ENCODE measurements at regions not wholly inside any gene's neighbourhood (a gene's known extent, or its start where the extent isn't known, plus 50 kb on each side); places are given as distances from the start of the nearest gene placed in this dataset.

GRCh38 chr6:18741741-18742140 is 354.6 kb downstream of the RNF144B start:
- intact Hi-C loops (cut with DNase I): no loop called here
- Histone ChIP-seq H3K4me1 (no peaks in the 10 kb centered on the region), H3K4me3 (no peak overlapping the region), H3K36me3 (no peaks in the 10 kb centered on the region), H3K9me3 (no peaks in the 10 kb centered on the region), H3K27ac (no peak overlapping the region), H3K27me3 (no peaks in the 10 kb centered on the region)
- no peak for TF ChIP-seq EP300 (IDR thresholded peaks at IDR 0.05)
- TF ChIP-seq CTCF (IDR thresholded peaks at IDR 0.05): no peak
- TF ChIP-seq POLR2A (IDR thresholded peaks at IDR 0.05): no peak
- no peak for TF ChIP-seq POLR2AphosphoS5 (IDR thresholded peaks at IDR 0.05)
- no peak for DNase-seq
- whole genome bisulfite sequencing, 2 donors: 73 to 81% methylated on average over 4 of the region's 4 CpGs

- Histone ChIP-seq H3K27ac (no peak overlapping the region), H3K27me3 (no peaks in the 10 kb centered on the region), H3K4me3 (no peak overlapping the region), H3K36me3 (no peaks in the 10 kb centered on the region), H3K9me3 (no peaks in the 10 kb centered on the region), H3K4me1 (no peaks in the 10 kb centered on the region)
- WGBS, 2 donors: 57 to 74% methylated on average over 2 of the region's 2 CpGs
- TF ChIP-seq CTCF (IDR thresholded peaks at IDR 0.05): no peak
- no peak for DNase-seq
- intact Hi-C loops (cut with DNase I): no loop called here
Measured at GRCh38 chr6:18742406-18742805, 355.3 kb downstream of the RNF144B start.

GRCh38 chr6:18746727-18747126 is 359.6 kb downstream of the RNF144B start:
- intact Hi-C loops (cut with DNase I): loop anchor here (5.0 kb wide), 1 partner anchor 1311 kb away; no protein-coding TSS in a partner anchor
- H3K27ac ChIP-seq: no peak overlapping the region
- H3K36me3 ChIP-seq: no peaks in the 10 kb centered on the region
- no peaks in the 10 kb centered on the region for H3K9me3 ChIP-seq
- WGBS, 2 donors: 83 to 92% methylated on average over 4 of the region's 4 CpGs
- DNase-seq: no peak
- H3K27me3 ChIP-seq: no peaks in the 10 kb centered on the region
- TF ChIP-seq EP300 (IDR thresholded peaks at IDR 0.05): no peak
- peaks cover 0 to 6% (median 0%) of the 10 kb centered on the region in 4 donors for H3K4me1 ChIP-seq
- H3K4me3 ChIP-seq: no peak overlapping the region

GRCh38 chr6:18748314-18748713 is 361.2 kb downstream of the RNF144B start:
- no peaks in the 10 kb centered on the region for H3K27me3 ChIP-seq
- no peaks in the 10 kb centered on the region for H3K9me3 ChIP-seq
- no peak overlapping the region for H3K27ac ChIP-seq
- no peaks in the 10 kb centered on the region for H3K36me3 ChIP-seq
- no peak for DNase-seq
- H3K4me3 ChIP-seq: no peak overlapping the region
- no peak for TF ChIP-seq EP300 (IDR thresholded peaks at IDR 0.05)
- no peak for TF ChIP-seq POLR2AphosphoS5 (IDR thresholded peaks at IDR 0.05)
- no peak for TF ChIP-seq CTCF (IDR thresholded peaks at IDR 0.05)
- no peak for TF ChIP-seq POLR2A (IDR thresholded peaks at IDR 0.05)
- peaks cover 0 to 6% (median 0%) of the 10 kb centered on the region in 4 donors for H3K4me1 ChIP-seq
- WGBS, 2 donors: 75 to 78% methylated on average over 6 of the region's 6 CpGs
- intact Hi-C loops (cut with DNase I): loop anchor here (5.0 kb wide), 1 partner anchor 1309 kb away; no protein-coding TSS in a partner anchor

- Histone ChIP-seq H3K27me3 (no peaks in the 10 kb centered on the region), H3K4me1 (peaks cover 0 to 6% (median 0%) of the 10 kb centered on the region in 4 donors), H3K27ac (no peak overlapping the region), H3K9me3 (no peaks in the 10 kb centered on the region), H3K4me3 (no peak overlapping the region), H3K36me3 (no peaks in the 10 kb centered on the region)
- WGBS, 2 donors: 43 to 57% methylated on average over 5 of the region's 5 CpGs
- intact Hi-C loops (cut with DNase I): no loop called here
- TF ChIP-seq EP300 (IDR thresholded peaks at IDR 0.05): no peak
- no peak for DNase-seq
Measured at GRCh38 chr6:18752278-18753068, 365.3 kb downstream of the RNF144B start.

- no peaks in the 10 kb centered on the region for H3K36me3 ChIP-seq
- no peak overlapping the region for H3K27ac ChIP-seq
- H3K4me3 ChIP-seq: no peak overlapping the region
- WGBS, 2 donors: 77 to 88% methylated on average over 12 of the region's 12 CpGs
- H3K9me3 ChIP-seq: no peaks in the 10 kb centered on the region
- peaks cover 0 to 6% (median 0%) of the 10 kb centered on the region in 4 donors for H3K4me1 ChIP-seq
- no peak for DNase-seq
- TF ChIP-seq EP300 (IDR thresholded peaks at IDR 0.05): no peak
- no peak for TF ChIP-seq POLR2A (IDR thresholded peaks at IDR 0.05)
- no peak for TF ChIP-seq POLR2AphosphoS5 (IDR thresholded peaks at IDR 0.05)
- no peak for TF ChIP-seq CTCF (IDR thresholded peaks at IDR 0.05)
- no peaks in the 10 kb centered on the region for H3K27me3 ChIP-seq
- intact Hi-C loops (cut with DNase I): no loop called here
Measured at GRCh38 chr6:18753076-18753475, 365.9 kb downstream of the RNF144B start.

All from sigmoid colon (tissue), 6 donors.